ENCODE measurements at regions not wholly inside any gene's neighbourhood (a gene's known extent, or its start where the extent isn't known, plus 50 kb on each side); places are given as distances from the start of the nearest gene placed in this dataset.

GRCh38 chr16:80079072-80079471, 461.7 kb upstream of the DYNLRB2 start:
- Histone ChIP-seq H3K18ac (ENCODE audit: low read length) (no peak overlapping the region), H2BK5ac (ENCODE audit: low read depth, low read length, poor library complexity) (no peak overlapping the region), H4K91ac (ENCODE audit: low read depth, low read length) (no peak overlapping the region), H2BK120ac (ENCODE audit: insufficient read depth, low read length, poor library complexity) (no peak overlapping the region), H3K23ac (ENCODE audit: low read length) (no peak overlapping the region), H2BK12ac (ENCODE audit: low read length) (no peak overlapping the region), H3K4me3 (ENCODE audit: low read depth, low read length) (no peak overlapping the region), H4K8ac (ENCODE audit: low read depth, low read length) (no peak overlapping the region), H2AFZ (ENCODE audit: insufficient read depth, low read length, poor library complexity) (no peak overlapping the region), H3K9me3 (ENCODE audit: insufficient read depth, low read depth, low read length) (no peaks in the 10 kb centered on the region), H3K4ac (ENCODE audit: low read depth, low read length) (no peak overlapping the region), H3K14ac (ENCODE audit: low read length) (no peak overlapping the region), H3K4me2 (ENCODE audit: low read length) (no peak overlapping the region), H4K12ac (ENCODE audit: low read depth, low read length) (no peak overlapping the region), H3K79me1 (ENCODE audit: low read length) (peaks cover 2% of the 10 kb centered on the region), H2AK5ac (ENCODE audit: low read length) (no peak overlapping the region), H3K27me3 (ENCODE audit: insufficient read depth, low read length) (no peaks in the 10 kb centered on the region), H3K4me1 (ENCODE audit: control insufficient read depth in 1 of 2, insufficient read depth in 2 of 2, low read length in 2 of 2) (peaks cover 0 to 2% of the 10 kb centered on the region in 2 experiments), H3K9ac (ENCODE audit: low read length) (no peak overlapping the region), H3K36me3 (ENCODE audit: control insufficient read depth in 1 of 2, insufficient read depth in 2 of 2, low read length in 2 of 2) (no peaks in the 10 kb centered on the region), H3K27ac (ENCODE audit: low read depth, low read length) (no peak overlapping the region), H3K79me2 (ENCODE audit: control insufficient read depth, insufficient read depth, low read length, poor library complexity) (no peaks in the 10 kb centered on the region)
- no CpG with 5 or more reads among the region's 3 CpGs for WGBS (ENCODE audit: extremely low coverage, insufficient coverage, insufficient read length)
- no peak for DNase-seq

DNA sequence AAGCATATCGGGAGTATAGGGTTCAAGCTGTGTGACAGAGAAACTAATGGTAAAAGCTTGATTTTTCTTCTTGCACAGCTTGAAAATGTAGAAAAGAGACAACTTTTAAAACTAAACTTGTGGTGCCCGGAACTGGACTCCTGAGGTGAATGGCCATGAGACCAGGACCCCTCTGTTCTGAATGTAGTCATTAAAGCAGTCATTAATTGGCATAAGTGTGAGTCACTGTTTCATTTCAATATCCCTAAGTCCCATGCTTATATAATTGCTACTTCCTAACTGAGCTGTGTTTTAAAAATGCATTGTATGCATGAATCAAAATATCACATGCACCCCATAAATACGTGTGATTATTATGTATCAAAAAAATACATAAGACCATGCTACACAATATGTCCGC, 463.1 kb upstream of the DYNLRB2 start:
- no peak overlapping the region for H3K18ac ChIP-seq (ENCODE audit: low read length)
- H2BK12ac ChIP-seq (ENCODE audit: low read length) = no peak overlapping the region
- H3K4me1 ChIP-seq (ENCODE audit: control insufficient read depth in 1 of 2, insufficient read depth in 2 of 2, low read length in 2 of 2) = peaks cover 0 to 2% of the 10 kb centered on the region in 2 experiments
- H3K9ac ChIP-seq (ENCODE audit: low read length) = no peak overlapping the region
- H3K27ac ChIP-seq (ENCODE audit: low read depth, low read length) = no peak overlapping the region
- H2BK5ac ChIP-seq (ENCODE audit: low read depth, low read length, poor library complexity) = no peak overlapping the region
- H3K23ac ChIP-seq (ENCODE audit: low read length) = no peak overlapping the region
- no peak overlapping the region for H4K8ac ChIP-seq (ENCODE audit: low read depth, low read length)
- WGBS (ENCODE audit: extremely low coverage, insufficient coverage, insufficient read length) = no CpG with 5 or more reads among the region's 4 CpGs
- no peaks in the 10 kb centered on the region for H3K27me3 ChIP-seq (ENCODE audit: insufficient read depth, low read length)
- H2AFZ ChIP-seq (ENCODE audit: insufficient read depth, low read length, poor library complexity) = no peak overlapping the region
- no peak overlapping the region for H2BK120ac ChIP-seq (ENCODE audit: insufficient read depth, low read length, poor library complexity)
- H4K12ac ChIP-seq (ENCODE audit: low read depth, low read length) = no peak overlapping the region
- no peak overlapping the region for H3K4ac ChIP-seq (ENCODE audit: low read depth, low read length)
- no peaks in the 10 kb centered on the region for H3K79me2 ChIP-seq (ENCODE audit: control insufficient read depth, insufficient read depth, low read length, poor library complexity)
- no peak overlapping the region for H3K14ac ChIP-seq (ENCODE audit: low read length)
- no peaks in the 10 kb centered on the region for H3K9me3 ChIP-seq (ENCODE audit: insufficient read depth, low read depth, low read length)
- H4K91ac ChIP-seq (ENCODE audit: low read depth, low read length) = no peak overlapping the region
- no peak for DNase-seq
- H3K4me3 ChIP-seq (ENCODE audit: low read depth, low read length) = no peak overlapping the region
- no peak overlapping the region for H2AK5ac ChIP-seq (ENCODE audit: low read length)
- H3K4me2 ChIP-seq (ENCODE audit: low read length) = no peak overlapping the region
- no peaks in the 10 kb centered on the region for H3K36me3 ChIP-seq (ENCODE audit: control insufficient read depth in 1 of 2, insufficient read depth in 2 of 2, low read length in 2 of 2)
- peaks cover 2% of the 10 kb centered on the region for H3K79me1 ChIP-seq (ENCODE audit: low read length)

DNA sequence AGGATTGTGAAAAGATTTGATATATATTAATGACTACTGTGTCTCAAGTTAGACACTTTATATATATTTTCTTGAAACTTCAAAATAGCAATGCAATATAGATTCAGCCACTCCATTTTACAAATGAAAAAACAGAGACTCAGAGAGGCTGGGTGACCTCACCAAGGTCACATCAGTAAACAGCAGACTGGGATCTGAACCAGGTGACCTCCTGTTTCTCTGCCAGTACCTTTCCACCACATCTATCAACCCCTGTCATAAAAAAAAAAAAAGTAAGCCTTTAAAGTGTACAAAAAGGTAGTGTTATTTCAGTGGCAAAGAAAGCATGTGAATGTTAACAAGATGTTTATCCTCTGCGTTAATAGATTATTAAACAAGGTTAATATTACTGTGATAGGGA, 466.5 kb upstream of the DYNLRB2 start:
- no peaks in the 10 kb centered on the region for H3K4me1 ChIP-seq (ENCODE audit: control insufficient read depth in 1 of 2, insufficient read depth in 2 of 2, low read length in 2 of 2)
- no peaks in the 10 kb centered on the region for H3K79me2 ChIP-seq (ENCODE audit: control insufficient read depth, insufficient read depth, low read length, poor library complexity)
- H3K27ac ChIP-seq (ENCODE audit: low read depth, low read length) = no peak overlapping the region
- no peak overlapping the region for H3K4me2 ChIP-seq (ENCODE audit: low read length)
- no peak overlapping the region for H2AK5ac ChIP-seq (ENCODE audit: low read length)
- no CpG with 5 or more reads among the region's 1 CpG for WGBS (ENCODE audit: extremely low coverage, insufficient coverage, insufficient read length)
- no peak overlapping the region for H4K12ac ChIP-seq (ENCODE audit: low read depth, low read length)
- DNase-seq = no peak
- H3K9me3 ChIP-seq (ENCODE audit: insufficient read depth, low read depth, low read length) = no peaks in the 10 kb centered on the region
- no peak overlapping the region for H3K23ac ChIP-seq (ENCODE audit: low read length)
- no peak overlapping the region for H3K14ac ChIP-seq (ENCODE audit: low read length)
- no peaks in the 10 kb centered on the region for H3K79me1 ChIP-seq (ENCODE audit: low read length)
- no peak overlapping the region for H3K9ac ChIP-seq (ENCODE audit: low read length)
- no peak overlapping the region for H4K8ac ChIP-seq (ENCODE audit: low read depth, low read length)
- H3K18ac ChIP-seq (ENCODE audit: low read length) = no peak overlapping the region
- no peaks in the 10 kb centered on the region for H3K36me3 ChIP-seq (ENCODE audit: control insufficient read depth in 1 of 2, insufficient read depth in 2 of 2, low read length in 2 of 2)
- H4K91ac ChIP-seq (ENCODE audit: low read depth, low read length) = no peak overlapping the region
- H3K4me3 ChIP-seq (ENCODE audit: low read depth, low read length) = no peak overlapping the region
- H2BK5ac ChIP-seq (ENCODE audit: low read depth, low read length, poor library complexity) = no peak overlapping the region
- H2BK12ac ChIP-seq (ENCODE audit: low read length) = no peak overlapping the region
- H3K27me3 ChIP-seq (ENCODE audit: insufficient read depth, low read length) = no peaks in the 10 kb centered on the region
- no peak overlapping the region for H3K4ac ChIP-seq (ENCODE audit: low read depth, low read length)
- H2AFZ ChIP-seq (ENCODE audit: insufficient read depth, low read length, poor library complexity) = no peak overlapping the region
- H2BK120ac ChIP-seq (ENCODE audit: insufficient read depth, low read length, poor library complexity) = no peak overlapping the region

GRCh38 chr16:80071964-80072456, 468.8 kb upstream of the DYNLRB2 start:
- Histone ChIP-seq H3K23ac (ENCODE audit: low read length) (no peak overlapping the region), H2AFZ (ENCODE audit: insufficient read depth, low read length, poor library complexity) (no peak overlapping the region), H3K4me1 (ENCODE audit: control insufficient read depth in 1 of 2, insufficient read depth in 2 of 2, low read length in 2 of 2) (no peaks in the 10 kb centered on the region), H3K14ac (ENCODE audit: low read length) (no peak overlapping the region), H3K4me2 (ENCODE audit: low read length) (no peak overlapping the region), H3K27ac (ENCODE audit: low read depth, low read length) (no peak overlapping the region), H2BK120ac (ENCODE audit: insufficient read depth, low read length, poor library complexity) (no peak overlapping the region), H3K27me3 (ENCODE audit: insufficient read depth, low read length) (no peaks in the 10 kb centered on the region), H4K12ac (ENCODE audit: low read depth, low read length) (no peak overlapping the region), H2AK5ac (ENCODE audit: low read length) (no peak overlapping the region), H3K18ac (ENCODE audit: low read length) (no peak overlapping the region), H4K91ac (ENCODE audit: low read depth, low read length) (no peak overlapping the region), H3K79me2 (ENCODE audit: control insufficient read depth, insufficient read depth, low read length, poor library complexity) (no peaks in the 10 kb centered on the region), H4K8ac (ENCODE audit: low read depth, low read length) (no peak overlapping the region), H3K36me3 (ENCODE audit: control insufficient read depth in 1 of 2, insufficient read depth in 2 of 2, low read length in 2 of 2) (no peaks in the 10 kb centered on the region), H3K4me3 (ENCODE audit: low read depth, low read length) (no peak overlapping the region), H3K9me3 (ENCODE audit: insufficient read depth, low read depth, low read length) (no peaks in the 10 kb centered on the region), H2BK12ac (ENCODE audit: low read length) (no peak overlapping the region), H3K79me1 (ENCODE audit: low read length) (no peaks in the 10 kb centered on the region), H3K4ac (ENCODE audit: low read depth, low read length) (no peak overlapping the region), H2BK5ac (ENCODE audit: low read depth, low read length, poor library complexity) (no peak overlapping the region), H3K9ac (ENCODE audit: low read length) (no peak overlapping the region)
- WGBS (ENCODE audit: extremely low coverage, insufficient coverage, insufficient read length) = no CpG with 5 or more reads among the region's 5 CpGs
- no peak for DNase-seq

Measured in trophoblast cell (in vitro differentiated cells and primary cell).